HUDEP-2 (cell line): ENCODE measurements at regions not wholly inside any gene's neighbourhood (a gene's known extent, or its start where the extent isn't known, plus 50 kb on each side); places are given as distances from the start of the nearest gene placed in this dataset.

Experiments
- DNase-seq, 76 experiments: peaks; one replicate each; lab custom pipeline; 2025; ENCODE audit not compliant: unreplicated experiment in 76 of 76; lab: John Stamatoyannopoulos, UW

DNA sequence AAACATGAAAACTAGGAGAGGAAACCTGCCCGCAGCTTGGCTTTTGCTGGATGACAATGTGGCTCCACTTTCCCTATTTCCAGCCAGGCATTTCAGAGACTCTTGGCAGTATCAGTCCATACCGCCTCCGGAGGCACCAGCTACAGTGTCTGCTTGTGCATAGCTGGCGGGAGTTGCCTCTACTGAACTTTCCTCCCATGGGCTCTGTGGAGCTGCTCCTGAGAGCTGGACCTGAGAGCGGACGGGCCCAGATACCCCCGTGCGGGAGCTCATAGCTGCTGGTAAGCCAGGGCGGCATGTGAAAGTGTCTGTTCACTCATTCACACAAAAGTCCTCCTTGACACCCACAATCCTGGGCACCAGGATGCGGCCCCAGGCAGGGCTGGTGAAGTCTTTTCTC, 130.3 kb upstream of the PMEPA1 start:
- no peak for DNase-seq

- no peak for DNase-seq
Measured at GRCh38 chr20:57838670-57839151, 128.9 kb upstream of the PMEPA1 start.

DNA sequence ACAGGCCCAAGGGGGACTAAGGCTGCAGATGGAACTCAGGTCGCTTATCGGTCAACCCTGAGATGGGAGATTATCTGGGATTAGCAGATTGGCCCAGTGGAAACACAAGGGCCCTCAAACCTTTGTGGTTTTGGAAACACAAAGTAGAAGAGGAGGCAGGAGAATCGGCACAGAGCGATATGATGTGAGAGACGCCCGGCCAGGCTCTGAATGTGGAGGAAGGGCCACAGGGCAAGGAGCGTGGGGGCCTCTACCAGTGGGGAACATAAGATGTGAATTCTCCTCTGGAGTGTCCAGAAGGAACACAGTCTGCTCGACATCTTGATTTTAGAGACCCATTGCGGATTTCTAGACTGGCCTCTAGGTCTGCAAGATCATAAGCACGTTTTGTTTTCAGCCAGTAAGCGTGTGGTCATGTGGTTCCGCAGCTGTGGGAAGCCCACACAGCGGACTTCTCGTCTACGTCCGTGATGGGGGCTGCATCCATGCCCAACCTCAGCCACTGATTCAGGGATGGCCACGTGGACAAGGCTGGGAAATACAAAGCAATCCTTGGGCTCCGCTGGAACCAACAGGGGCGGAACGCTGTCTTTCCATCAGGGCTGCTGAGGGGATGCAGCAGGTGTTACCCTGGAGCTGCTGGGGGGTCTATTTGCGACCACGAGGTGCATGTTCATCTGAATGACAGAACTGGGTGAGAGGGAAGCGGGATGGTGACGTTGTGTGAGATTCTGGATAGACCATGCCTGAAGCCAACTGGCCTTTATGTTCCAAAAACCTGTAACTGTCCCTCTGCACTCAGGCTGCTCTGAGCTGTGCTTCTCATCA, 127.6 kb upstream of the PMEPA1 start:
- DNase-seq = no peak

GRCh38 chr20:57835588-57836455, 126.0 kb upstream of the PMEPA1 start:
- no peak for DNase-seq

DNA sequence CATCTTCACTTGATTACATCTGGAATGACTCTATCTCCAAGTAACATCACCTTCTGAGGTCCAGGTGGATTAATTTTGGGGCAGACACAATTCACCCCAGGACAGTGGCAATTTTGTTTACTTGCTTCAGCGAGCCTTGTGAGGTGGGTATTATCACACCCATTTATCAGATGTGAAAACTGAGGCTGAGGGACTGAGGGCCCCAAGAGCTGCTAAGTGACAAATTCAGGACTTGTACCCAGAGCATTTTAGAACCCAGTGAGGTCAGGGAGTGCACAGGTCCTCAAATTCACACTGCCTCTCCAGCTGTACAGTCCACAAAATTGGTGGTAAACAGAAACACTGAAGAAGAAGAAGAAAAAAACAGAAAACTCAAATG, 125.2 kb upstream of the PMEPA1 start:
- no peak for DNase-seq

- DNase-seq = no peak
Measured at GRCh38 chr20:57834306-57835073, 124.7 kb upstream of the PMEPA1 start.

DNA sequence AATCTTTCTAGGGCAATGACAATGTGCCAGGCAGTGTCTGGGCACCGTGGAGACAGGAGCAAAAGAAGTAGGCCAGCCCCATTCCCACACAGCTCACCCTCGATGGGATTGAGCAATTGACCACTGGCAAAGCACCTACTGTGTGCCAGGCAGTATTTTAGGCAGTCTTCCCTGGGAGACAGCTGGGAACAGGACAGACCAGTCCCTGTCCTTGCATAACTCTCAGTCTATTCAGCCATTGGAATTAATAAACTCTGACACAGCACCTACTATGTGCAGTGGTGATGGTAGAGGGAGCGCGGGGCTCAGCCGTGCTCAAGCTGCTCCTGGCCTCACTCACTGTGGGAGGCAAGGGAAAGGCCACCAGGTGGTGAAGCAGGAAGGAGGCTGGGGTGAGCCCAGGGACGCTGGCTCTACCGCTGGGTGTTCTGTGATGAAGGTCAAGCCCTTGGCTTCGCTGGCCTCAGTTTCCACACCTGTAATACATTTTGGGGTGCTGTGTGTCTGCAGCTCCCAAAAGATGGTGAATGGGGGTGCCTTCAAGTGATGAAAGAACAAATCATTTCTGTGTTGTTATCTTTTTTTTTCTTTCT, 122.3 kb upstream of the PMEPA1 start:
- DNase-seq = no peak

GRCh38 chr20:57831326-57831992, 121.6 kb upstream of the PMEPA1 start:
- no peak for DNase-seq

DNA sequence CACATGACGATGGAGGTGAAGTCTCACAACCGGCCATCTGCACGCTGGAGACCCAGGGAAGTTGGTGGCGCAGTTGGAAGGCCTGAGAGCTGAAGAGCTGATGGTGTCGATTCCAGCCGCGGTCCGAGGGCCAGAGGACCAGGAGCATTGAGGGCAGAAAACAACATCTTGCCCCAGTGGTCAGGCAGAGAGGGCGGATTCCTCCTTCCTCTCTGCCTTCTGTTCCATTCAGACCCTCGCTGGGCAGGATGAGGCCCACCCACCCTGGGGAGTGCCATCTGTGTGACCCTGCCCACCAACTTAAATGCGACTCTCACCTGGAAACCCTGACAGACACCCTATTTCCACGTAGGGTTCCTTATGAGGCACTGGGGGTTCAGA, 120.7 kb upstream of the PMEPA1 start:
- no peak for DNase-seq

GRCh38 chr20:57829805-57830514, 120.1 kb upstream of the PMEPA1 start:
- no peak for DNase-seq

- no peak for DNase-seq
Measured at GRCh38 chr20:57829336-57829735, 119.5 kb upstream of the PMEPA1 start.

GRCh38 chr20:57828696-57829095, 118.9 kb upstream of the PMEPA1 start:
- no peak for DNase-seq

- DNase-seq = no peak
Measured at GRCh38 chr20:57826666-57827287, 117.0 kb upstream of the PMEPA1 start.

- DNase-seq = no peak
Measured at GRCh38 chr20:57824909-57825308, 115.1 kb upstream of the PMEPA1 start.

GRCh38 chr20:57821935-57822334, 112.1 kb upstream of the PMEPA1 start:
- no peak for DNase-seq

- no peak for DNase-seq
Measured at GRCh38 chr20:57819691-57820380, 110.0 kb upstream of the PMEPA1 start.

GRCh38 chr20:57819291-57819690, 109.5 kb upstream of the PMEPA1 start:
- DNase-seq = no peak

DNA sequence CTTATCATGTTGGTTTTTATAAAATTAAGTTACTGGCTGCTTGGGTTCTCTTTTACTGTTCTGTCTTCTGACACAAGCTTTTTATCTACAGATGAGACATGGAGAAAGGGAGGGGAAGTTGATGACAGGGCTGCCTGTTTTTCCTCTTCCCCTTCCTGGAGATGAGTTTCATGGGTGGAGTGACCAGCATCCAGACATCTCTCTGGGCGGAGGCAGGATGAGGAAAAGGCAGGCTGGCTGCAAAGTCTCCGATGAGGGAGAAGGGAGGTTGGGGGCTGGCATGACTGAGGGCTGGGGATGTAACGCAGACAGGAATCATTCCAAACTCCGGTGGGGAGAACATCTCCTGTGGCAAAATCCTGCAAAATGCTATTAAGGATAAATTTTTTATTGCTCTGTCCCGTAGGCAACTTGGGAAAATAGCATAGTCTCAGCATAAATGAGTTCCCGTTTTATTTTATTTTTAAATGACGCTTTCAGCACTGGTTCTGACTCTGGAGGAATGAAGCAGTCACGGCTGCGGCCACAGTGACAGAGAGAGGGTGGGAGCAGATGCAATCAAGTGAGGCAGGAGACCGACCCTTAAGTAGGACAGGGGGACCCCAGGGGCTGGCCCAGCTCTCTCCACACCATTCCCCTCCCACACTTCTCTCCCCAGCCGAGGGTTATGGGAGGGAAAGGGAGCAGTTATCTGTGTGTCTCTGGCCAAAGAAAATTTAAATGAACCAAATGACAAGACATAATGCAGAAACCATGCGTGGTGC, 108.8 kb upstream of the PMEPA1 start:
- no peak for DNase-seq
